ENCODE measurements at regions not wholly inside any gene's neighbourhood (a gene's known extent, or its start where the extent isn't known, plus 50 kb on each side); places are given as distances from the start of the nearest gene placed in this dataset.

DNA sequence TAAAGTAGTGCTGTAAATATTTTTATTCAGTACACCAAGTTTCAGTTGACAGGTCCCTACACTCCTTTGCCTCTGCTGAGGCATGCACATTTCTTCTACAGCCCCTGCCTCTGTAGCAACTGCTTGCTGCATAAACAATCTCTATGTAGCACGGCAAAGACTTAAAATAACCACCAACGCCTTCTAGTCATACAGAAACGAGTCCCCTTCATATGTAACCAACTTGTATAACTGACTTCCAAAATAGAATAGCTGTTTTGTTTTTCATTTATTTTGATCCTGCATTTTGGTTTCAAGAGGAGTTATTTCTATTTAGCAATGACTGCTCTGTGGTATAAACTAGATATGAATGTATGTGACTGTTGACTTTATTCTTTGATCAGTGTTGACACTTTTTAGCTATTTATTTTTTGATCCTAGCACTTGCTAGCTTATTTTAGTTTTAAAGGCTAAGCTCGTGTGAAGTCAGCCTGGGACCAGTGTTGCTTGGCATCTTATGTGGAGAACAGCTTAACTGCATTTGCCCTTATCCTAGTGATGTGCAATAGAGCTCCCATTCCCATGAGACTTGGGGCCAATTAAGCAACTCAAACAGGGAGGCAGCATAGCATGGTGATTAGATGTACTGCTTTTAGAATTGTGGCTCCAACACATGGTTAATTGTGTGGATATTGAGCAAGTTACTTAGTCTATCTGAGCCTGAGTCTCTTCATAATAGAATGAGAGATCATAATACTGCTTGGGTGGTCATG lies 79.6 kb downstream of the HRH4 start:
- Histone ChIP-seq H4K5ac (ENCODE audit: insufficient read length, low read depth, low read length) (no peak overlapping the region), H3K36me3 (ENCODE audit: control insufficient read depth in 2 of 4, insufficient read depth in 4 of 4, low read length in 3 of 4) (no peaks in the 10 kb centered on the region), H3K4me1 (replicated peaks in 1 of 4; ENCODE audit: control insufficient read depth in 3 of 4, insufficient read depth in 4 of 4, low read length in 3 of 4) (no peaks in the 10 kb centered on the region), H4K91ac (replicated peaks; ENCODE audit: insufficient read length, low read length) (no peak overlapping the region), H3K9me3 (ENCODE audit: insufficient read depth in 2 of 2, low read depth in 1 of 2, low read length in 1 of 2) (no peaks in the 10 kb centered on the region), H2AK5ac (ENCODE audit: low read depth, low read length) (no peak overlapping the region), H3K14ac (ENCODE audit: insufficient read length) (no peak overlapping the region), H3K23ac (ENCODE audit: insufficient read length) (no peak overlapping the region), H3K79me1 (ENCODE audit: low read depth, low read length) (no peaks in the 10 kb centered on the region), H3K18ac (ENCODE audit: extremely low read depth, low read length) (no peak overlapping the region), H3K9ac (replicated peaks in 1 of 4; ENCODE audit: extremely low read depth in 1 of 4, low read depth in 3 of 4, low read length in 3 of 4) (no peak overlapping the region), H3K27me3 (replicated peaks in 1 of 4; ENCODE audit: control insufficient read depth in 3 of 4, extremely low read depth in 1 of 4, insufficient read depth in 3 of 4, low read length in 3 of 4) (no peaks in the 10 kb centered on the region), H4K20me1 (replicated peaks in 1 of 2; ENCODE audit: control insufficient read depth in 1 of 2, insufficient read depth in 2 of 2, low read length in 2 of 2) (no peaks in the 10 kb centered on the region), H3K56ac (replicated peaks; ENCODE audit: insufficient read length, low read depth, low read length) (no peak overlapping the region), H2BK120ac (replicated peaks; ENCODE audit: low read depth, low read length) (no peak overlapping the region), H3K27ac (ENCODE audit: low read depth, low read length) (no peak overlapping the region), H3K4me3 (ENCODE audit: extremely low read depth in 1 of 4, insufficient read depth in 2 of 4, low read depth in 3 of 4, low read length in 4 of 4) (no peak overlapping the region), H3K4ac (replicated peaks; ENCODE audit: insufficient read length, low read depth, low read length) (no peak overlapping the region), H3K23me2 (ENCODE audit: low read depth, low read length) (no peaks in the 10 kb centered on the region), H3K4me2 (ENCODE audit: insufficient read depth in 1 of 2, low read depth in 2 of 2, low read length in 2 of 2) (no peak overlapping the region), H2BK5ac (ENCODE audit: low read depth, low read length) (no peak overlapping the region), H3K79me2 (ENCODE audit: control insufficient read depth in 1 of 2, insufficient read depth in 2 of 2, low read length in 2 of 2) (no peaks in the 10 kb centered on the region), H2BK12ac (ENCODE audit: low read depth, low read length) (no peak overlapping the region), H2AFZ (ENCODE audit: low read length) (no peak overlapping the region), H2BK20ac (ENCODE audit: low read length) (no peak overlapping the region), H2BK15ac (ENCODE audit: low read length) (no peak overlapping the region), H4K8ac (ENCODE audit: extremely low read depth, insufficient read depth, low read length) (no peak overlapping the region)
- 92% methylated on average over 4 of the region's 4 CpGs; no CpG with 5 or more reads in 1 of the 2 experiments for WGBS, 2 experiments (ENCODE audit: extremely low coverage in 1 of 2, insufficient coverage in 1 of 2, insufficient read length in 1 of 2, insufficient replicate concordance in 2 of 2, low coverage in 1 of 2, low lambda C conversion rate in 2 of 2, missing lambda C conversion rate in 1 of 2)
- FAIRE-seq (no peak), DNase-seq (ENCODE audit: low read depth in 1 of 2, low spot score in 2 of 2) (no peak)
- CTCF ChIA-PET (ENCODE audit: partially characterized antibody) = interaction anchor here (1.3 to 12.2 kb wide), 5 partner anchors 10 to 190 kb away, joined by 3 to 172 read pairs (median 7); no protein-coding TSS in a partner anchor
- POLR2A ChIA-PET (ENCODE audit: partially characterized antibody) = no interaction called here
- TF ChIP-seq RXRA (IDR thresholded peaks at IDR 0.05; ENCODE audit: insufficient read depth, low read depth, low read length) (no peak), CREB1 (IDR thresholded peaks at IDR 0.05) (no peak), EZH2 (IDR thresholded peaks at IDR 0.05; ENCODE audit: low read depth, low read length, severe bottlenecking) (no peak), BRCA1 (IDR thresholded peaks at IDR 0.05; ENCODE audit: low read depth, low read length) (no peak), ZNF274 (IDR thresholded peaks at IDR 0.05; ENCODE audit: borderline replicate concordance, extremely low read depth, low read length) (no peak), TEAD4 (IDR thresholded peaks at IDR 0.05; ENCODE audit: low read depth, low read length) (no peak), TCF12 (IDR thresholded peaks at IDR 0.05; ENCODE audit: low read depth, low read length) (no peak), EP300 (IDR thresholded peaks at IDR 0.05; ENCODE audit: borderline replicate concordance in 1 of 2, low read depth in 2 of 2, low read length in 2 of 2) (no peak), SIRT6 (IDR thresholded peaks at IDR 0.05; ENCODE audit: low read length) (no peak), USF2 (IDR thresholded peaks at IDR 0.05; ENCODE audit: low read length) (no peak)
- TF ChIP-seq, protein P1, sequence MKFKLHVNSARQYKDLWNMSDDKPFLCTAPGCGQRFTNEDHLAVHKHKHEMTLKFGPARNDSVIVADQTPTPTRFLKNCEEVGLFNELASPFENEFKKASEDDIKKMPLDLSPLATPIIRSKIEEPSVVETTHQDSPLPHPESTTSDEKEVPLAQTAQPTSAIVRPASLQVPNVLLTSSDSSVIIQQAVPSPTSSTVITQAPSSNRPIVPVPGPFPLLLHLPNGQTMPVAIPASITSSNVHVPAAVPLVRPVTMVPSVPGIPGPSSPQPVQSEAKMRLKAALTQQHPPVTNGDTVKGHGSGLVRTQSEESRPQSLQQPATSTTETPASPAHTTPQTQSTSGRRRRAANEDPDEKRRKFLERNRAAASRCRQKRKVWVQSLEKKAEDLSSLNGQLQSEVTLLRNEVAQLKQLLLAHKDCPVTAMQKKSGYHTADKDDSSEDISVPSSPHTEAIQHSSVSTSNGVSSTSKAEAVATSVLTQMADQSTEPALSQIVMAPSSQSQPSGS (IDR thresholded peaks at IDR 0.05; ENCODE audit: low read length) = no peak
